Activated CD4-positive, alpha-beta T cell treated with anti-CD3 and anti-CD28 coated beads, Interleukin-2, amount 50 U/mL, for 48 hours (primary cell): ENCODE measurements at regions not wholly inside any gene's neighbourhood (a gene's known extent, or its start where the extent isn't known, plus 50 kb on each side); places are given as distances from the start of the nearest gene placed in this dataset.
"Not testable (repeated sequence)": the region's sequence is repeated elsewhere in the genome, so short reads cannot be mapped to it uniquely, and the experiment has no call there.

Experiments used
- DNase-seq, 2 experiments: peaks; one replicate each; pipeline ENCODE4 v3.0.0-alpha.2; 2020

GRCh38 chr2:150370561-150370960 lies 116.9 kb downstream of the RND3 start:
- DNase-seq, result no peak

GRCh38 chr2:150369862-150370261 lies 117.6 kb downstream of the RND3 start:
- DNase-seq, result no peak

GRCh38 chr2:150358468-150358807 lies 129.0 kb downstream of the RND3 start:
- no peak for DNase-seq

- DNase-seq, result no peak
These were observed 129.5 kb downstream of the RND3 start for GRCh38 chr2:150357770-150358467.

- no peak for DNase-seq
These were observed 132.0 kb downstream of the RND3 start for GRCh38 chr2:150355440-150355839.

GRCh38 chr2:150353376-150353775 lies 134.1 kb downstream of the RND3 start:
- no peak for DNase-seq

GRCh38 chr2:150351922-150352321 lies 135.5 kb downstream of the RND3 start:
- DNase-seq, result no peak

- DNase-seq, result no peak
These were observed 137.0 kb downstream of the RND3 start for GRCh38 chr2:150350500-150350899.

GRCh38 chr2:150346806-150347205 lies 140.7 kb downstream of the RND3 start:
- no peak for DNase-seq

GRCh38 chr2:150341982-150342680 lies 145.3 kb downstream of the RND3 start:
- DNase-seq, result no peak

GRCh38 chr2:150339951-150340350 lies 147.5 kb downstream of the RND3 start:
- DNase-seq, result no peak

- DNase-seq, result no peak
These were observed 148.2 kb downstream of the RND3 start for GRCh38 chr2:150339282-150339681.

GRCh38 chr2:150335596-150335995 lies 151.9 kb downstream of the RND3 start:
- DNase-seq, result no peak

- no peak for DNase-seq
These were observed 155.1 kb downstream of the RND3 start for GRCh38 chr2:150332383-150332782.

GRCh38 chr2:150327564-150328489 lies 159.6 kb downstream of the RND3 start:
- DNase-seq, result no peak

- DNase-seq, result no peak
These were observed 161.7 kb downstream of the RND3 start for GRCh38 chr2:150325656-150326314.

- not testable (repeated sequence) for DNase-seq
These were observed 164.4 kb downstream of the RND3 start for GRCh38 chr2:150323071-150323470.

- DNase-seq, result no peak
These were observed 166.9 kb downstream of the RND3 start for GRCh38 chr2:150320608-150321007.

GRCh38 chr2:150319658-150320555 lies 167.6 kb downstream of the RND3 start:
- DNase-seq, result no peak

GRCh38 chr2:150319085-150319484 lies 168.4 kb downstream of the RND3 start:
- no peak for DNase-seq

- DNase-seq, result no peak
These were observed 175.2 kb downstream of the RND3 start for GRCh38 chr2:150312271-150312670.
